Stimulated activated naive CD8-positive, alpha-beta T cell treated with anti-CD3 and anti-CD28 coated beads, Interleukin-15, Interleukin-2, amounts not matched to agents 100 ng/mL and 50 ng/mL, for 24 hours (primary cell): ENCODE measurements at regions not wholly inside any gene's neighbourhood (a gene's known extent, or its start where the extent isn't known, plus 50 kb on each side); places are given as distances from the start of the nearest gene placed in this dataset.

Source experiments
- H3K27ac Mint-ChIP-seq: one replicate; pipeline ENCODE4 v1.8.0; 2021; ENCODE audit warnings: mild to moderate bottlenecking, mixed read lengths
- H3K27me3 Mint-ChIP-seq: one replicate; pipeline ENCODE4 v1.8.0; 2021; ENCODE audit warnings: mixed read lengths
- H3K36me3 Mint-ChIP-seq: one replicate; pipeline ENCODE4 v1.8.0; 2021; ENCODE audit warnings: low read depth, mixed read lengths
- H3K4me1 Mint-ChIP-seq: one replicate; pipeline ENCODE4 v1.8.0; 2021; ENCODE audit warnings: low read depth, mixed read lengths
- H3K4me3 Mint-ChIP-seq: one replicate; pipeline ENCODE4 v1.8.0; 2021; ENCODE audit warnings: mild to moderate bottlenecking, mixed read lengths
- H3K9me3 Mint-ChIP-seq: one replicate; pipeline ENCODE4 v1.8.0; 2021; ENCODE audit warnings: mixed read lengths

DNA sequence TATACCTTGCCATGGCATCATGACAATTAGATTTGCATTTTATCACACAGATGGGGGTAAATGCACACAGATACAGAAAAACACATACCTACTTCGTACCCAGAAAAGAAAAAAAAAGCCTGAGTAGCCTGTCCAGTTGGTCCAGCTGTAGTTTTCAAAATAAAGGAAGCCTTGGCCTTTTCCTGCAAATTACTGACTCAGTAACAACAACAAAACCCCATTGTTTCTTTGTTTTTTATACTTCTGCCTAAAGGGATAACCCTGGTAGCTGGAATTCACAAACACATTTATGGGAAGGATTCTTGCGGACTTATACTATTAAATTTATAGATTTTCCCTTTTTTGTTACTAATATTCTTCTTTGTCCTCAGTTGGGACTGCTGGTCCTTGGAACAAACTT is 156.4 kb upstream of the PCDH10 start:
- Mint-ChIP-seq H3K4me1 (no peaks in the 10 kb centered on the region), H3K27ac (no peak overlapping the region), H3K36me3 (no peaks in the 10 kb centered on the region), H3K27me3 (no peaks in the 10 kb centered on the region), H3K9me3 (no peaks in the 10 kb centered on the region), H3K4me3 (no peak overlapping the region)

- H3K4me3 Mint-ChIP-seq: no peak overlapping the region
- H3K27ac Mint-ChIP-seq: no peak overlapping the region
- no peaks in the 10 kb centered on the region for H3K4me1 Mint-ChIP-seq
- no peaks in the 10 kb centered on the region for H3K27me3 Mint-ChIP-seq
- H3K9me3 Mint-ChIP-seq: no peaks in the 10 kb centered on the region
- no peaks in the 10 kb centered on the region for H3K36me3 Mint-ChIP-seq
Measured at GRCh38 chr4:132998585-132999230, 150.4 kb upstream of the PCDH10 start.

DNA sequence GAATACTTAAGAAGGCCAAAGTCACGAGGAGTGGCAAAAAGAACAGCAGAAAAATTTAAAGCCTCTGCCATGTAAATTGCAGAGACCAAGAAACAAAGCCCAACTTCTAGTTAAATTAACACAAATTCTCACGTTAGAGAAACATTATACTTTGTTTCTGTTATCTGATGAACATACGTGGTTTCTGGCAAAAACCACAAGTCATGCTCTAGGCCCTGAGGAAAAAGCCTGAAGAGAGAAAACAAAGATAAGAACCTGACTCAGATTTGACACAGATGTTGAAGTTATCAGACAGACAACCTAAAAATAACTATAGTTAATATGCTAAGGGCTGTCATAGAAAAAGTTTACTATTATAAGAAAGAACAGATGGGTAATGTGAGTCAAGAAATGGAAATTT is 149.1 kb upstream of the PCDH10 start:
- H3K4me3 Mint-ChIP-seq: no peak overlapping the region
- H3K27ac Mint-ChIP-seq: no peak overlapping the region
- no peaks in the 10 kb centered on the region for H3K9me3 Mint-ChIP-seq
- no peaks in the 10 kb centered on the region for H3K4me1 Mint-ChIP-seq
- H3K27me3 Mint-ChIP-seq: no peaks in the 10 kb centered on the region
- H3K36me3 Mint-ChIP-seq: no peaks in the 10 kb centered on the region

DNA sequence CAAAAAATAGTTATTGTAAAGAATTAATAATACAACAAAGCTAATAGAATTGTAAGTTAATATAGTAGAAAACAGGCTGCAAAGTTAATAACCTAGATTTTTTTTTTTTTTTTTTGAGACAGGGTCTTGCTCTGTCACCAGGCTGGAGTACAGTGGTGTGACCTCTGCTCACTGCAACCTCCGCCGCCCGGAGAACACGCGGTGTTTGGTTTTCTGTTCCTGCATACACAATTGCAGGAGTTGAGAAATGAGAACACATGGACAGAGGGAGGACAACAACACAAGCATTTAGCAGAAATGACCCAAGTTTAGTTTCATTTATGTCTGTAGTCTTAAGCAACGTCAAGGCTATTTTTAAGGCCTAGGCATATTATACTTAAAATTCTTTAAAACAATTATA is 145.9 kb upstream of the PCDH10 start:
- no peak overlapping the region for H3K4me3 Mint-ChIP-seq
- peaks cover 12% of the 10 kb centered on the region for H3K9me3 Mint-ChIP-seq
- H3K4me1 Mint-ChIP-seq: no peaks in the 10 kb centered on the region
- H3K36me3 Mint-ChIP-seq: no peaks in the 10 kb centered on the region
- no peak overlapping the region for H3K27ac Mint-ChIP-seq
- H3K27me3 Mint-ChIP-seq: no peaks in the 10 kb centered on the region

GRCh38 chr4:133014473-133015135 is 134.5 kb upstream of the PCDH10 start:
- Mint-ChIP-seq H3K27ac (no peak overlapping the region), H3K9me3 (peaks cover 4% of the 10 kb centered on the region), H3K4me1 (no peaks in the 10 kb centered on the region), H3K4me3 (no peak overlapping the region), H3K27me3 (no peaks in the 10 kb centered on the region), H3K36me3 (no peaks in the 10 kb centered on the region)

DNA sequence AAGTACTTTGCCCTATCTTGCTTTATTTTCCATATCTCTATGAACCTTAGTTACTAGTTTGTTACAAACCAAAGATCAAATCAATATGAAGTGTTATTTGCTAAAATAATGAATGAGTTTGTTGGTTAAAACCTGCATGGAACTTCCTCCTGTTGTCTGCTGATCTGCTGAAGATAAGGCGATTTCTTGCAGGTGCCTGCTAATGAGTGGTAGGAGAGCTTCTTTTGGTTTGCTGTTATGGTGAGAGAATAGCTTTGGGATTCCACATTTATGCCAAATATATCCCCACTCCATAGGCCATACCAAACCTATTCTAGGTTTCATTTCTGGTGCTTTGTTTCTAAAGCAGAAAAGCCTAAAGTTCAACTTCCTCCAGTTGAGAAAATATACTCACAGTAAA is 103.8 kb upstream of the PCDH10 start:
- H3K36me3 Mint-ChIP-seq: no peaks in the 10 kb centered on the region
- H3K9me3 Mint-ChIP-seq: peaks cover 13% of the 10 kb centered on the region
- H3K4me3 Mint-ChIP-seq: no peak overlapping the region
- H3K27ac Mint-ChIP-seq: no peak overlapping the region
- H3K27me3 Mint-ChIP-seq: no peaks in the 10 kb centered on the region
- H3K4me1 Mint-ChIP-seq: no peaks in the 10 kb centered on the region

DNA sequence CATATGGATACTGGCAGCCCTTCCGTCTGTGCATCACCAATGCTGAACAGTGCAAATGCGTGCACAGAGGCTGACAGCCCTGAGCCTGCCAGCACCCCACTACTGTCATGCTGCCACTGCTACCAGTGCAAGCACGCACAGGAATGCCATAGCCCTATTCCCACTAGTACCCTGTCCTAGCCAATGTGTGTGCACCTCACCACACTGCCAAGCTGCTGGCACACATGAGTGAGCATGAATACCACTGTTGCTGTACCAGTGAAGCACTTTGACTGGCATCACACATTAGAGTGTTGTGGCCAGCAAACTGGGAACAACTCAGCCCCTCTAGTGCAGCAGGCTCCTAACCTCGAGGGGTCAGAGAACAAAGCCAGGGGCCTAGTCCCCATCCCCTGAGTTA is 102.9 kb upstream of the PCDH10 start:
- Mint-ChIP-seq H3K9me3 (peaks cover 13% of the 10 kb centered on the region), H3K27ac (no peak overlapping the region), H3K4me3 (no peak overlapping the region), H3K4me1 (no peaks in the 10 kb centered on the region), H3K36me3 (no peaks in the 10 kb centered on the region), H3K27me3 (no peaks in the 10 kb centered on the region)

DNA sequence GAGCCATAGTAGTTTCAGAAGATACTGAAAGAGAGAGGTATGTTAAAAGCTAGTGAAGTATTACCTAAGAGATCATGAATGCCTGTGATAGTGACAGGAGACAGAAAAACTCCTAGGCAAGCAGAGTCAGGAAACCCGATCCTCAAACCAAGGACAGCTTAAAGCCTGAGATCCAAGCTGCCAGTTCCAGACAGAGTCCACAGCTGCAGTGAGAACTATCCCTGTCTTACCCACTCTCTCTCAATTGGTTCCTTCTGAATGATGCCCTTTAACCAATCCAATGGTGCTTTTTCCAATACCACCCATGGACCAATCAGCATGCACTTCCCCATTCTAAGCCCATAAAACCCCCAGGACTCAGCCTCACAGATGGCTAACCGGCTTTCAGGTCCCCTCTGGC is 90.4 kb upstream of the PCDH10 start:
- Mint-ChIP-seq H3K36me3 (no peaks in the 10 kb centered on the region), H3K27ac (no peak overlapping the region), H3K27me3 (no peaks in the 10 kb centered on the region), H3K9me3 (no peaks in the 10 kb centered on the region), H3K4me3 (no peak overlapping the region), H3K4me1 (no peaks in the 10 kb centered on the region)

DNA sequence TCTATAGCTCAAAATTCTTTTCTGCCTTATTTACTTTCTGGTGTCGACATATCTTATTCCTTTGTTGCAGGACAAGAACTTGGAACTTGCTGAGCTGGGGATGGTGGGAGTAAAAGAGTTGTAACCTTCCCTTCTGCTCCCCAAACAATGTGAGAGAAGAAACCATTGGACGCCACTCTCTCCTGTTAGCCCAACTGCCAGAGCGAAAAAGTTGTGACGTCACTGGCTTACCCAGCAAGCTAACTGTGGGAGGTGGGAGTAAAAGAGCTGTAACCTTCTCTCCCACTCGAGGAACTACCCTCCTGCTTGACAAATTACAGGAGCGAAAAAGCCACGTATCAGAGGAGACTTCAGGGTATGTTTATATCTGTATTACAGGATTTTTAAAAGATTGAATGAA is 90.0 kb upstream of the PCDH10 start:
- Mint-ChIP-seq H3K4me1 (no peaks in the 10 kb centered on the region), H3K27me3 (no peaks in the 10 kb centered on the region), H3K36me3 (no peaks in the 10 kb centered on the region), H3K27ac (no peak overlapping the region), H3K9me3 (no peaks in the 10 kb centered on the region), H3K4me3 (no peak overlapping the region)

GRCh38 chr4:133062851-133063250 is 86.2 kb upstream of the PCDH10 start:
- no peak overlapping the region for H3K4me3 Mint-ChIP-seq
- H3K27ac Mint-ChIP-seq: no peak overlapping the region
- H3K36me3 Mint-ChIP-seq: no peaks in the 10 kb centered on the region
- H3K27me3 Mint-ChIP-seq: no peaks in the 10 kb centered on the region
- peaks cover 1% of the 10 kb centered on the region for H3K9me3 Mint-ChIP-seq
- H3K4me1 Mint-ChIP-seq: no peaks in the 10 kb centered on the region

- Mint-ChIP-seq H3K4me3 (no peak overlapping the region), H3K9me3 (peaks cover 20% of the 10 kb centered on the region), H3K4me1 (no peaks in the 10 kb centered on the region), H3K27me3 (no peaks in the 10 kb centered on the region), H3K36me3 (no peaks in the 10 kb centered on the region), H3K27ac (no peak overlapping the region)
Measured at GRCh38 chr4:133068083-133068482, 81.0 kb upstream of the PCDH10 start.

DNA sequence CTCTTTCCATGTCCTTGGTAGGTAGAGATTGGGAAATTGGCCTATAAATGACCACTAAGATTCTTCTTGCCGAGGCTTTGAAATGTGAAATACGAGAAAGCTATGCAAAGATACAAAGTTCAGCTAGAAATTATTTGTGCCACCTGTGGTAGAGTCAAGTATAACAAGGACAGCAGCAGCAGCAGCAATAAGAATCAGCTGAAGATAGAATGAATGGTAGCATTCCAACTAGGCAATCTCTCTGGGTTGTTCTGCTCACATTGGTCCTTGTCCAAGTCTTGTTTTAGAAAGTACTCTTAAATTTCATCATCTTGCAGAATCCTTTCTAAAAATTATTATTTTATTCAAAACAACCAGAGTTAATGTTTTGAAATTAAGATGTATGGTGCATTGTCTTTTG is 67.8 kb upstream of the PCDH10 start:
- H3K9me3 Mint-ChIP-seq: peaks cover 8% of the 10 kb centered on the region
- H3K27me3 Mint-ChIP-seq: no peaks in the 10 kb centered on the region
- H3K4me3 Mint-ChIP-seq: no peak overlapping the region
- H3K27ac Mint-ChIP-seq: no peak overlapping the region
- no peaks in the 10 kb centered on the region for H3K36me3 Mint-ChIP-seq
- H3K4me1 Mint-ChIP-seq: no peaks in the 10 kb centered on the region

GRCh38 chr4:133084421-133084820 is 64.7 kb upstream of the PCDH10 start:
- Mint-ChIP-seq H3K36me3 (no peaks in the 10 kb centered on the region), H3K27me3 (no peaks in the 10 kb centered on the region), H3K9me3 (no peaks in the 10 kb centered on the region), H3K27ac (no peak overlapping the region), H3K4me1 (no peaks in the 10 kb centered on the region), H3K4me3 (no peak overlapping the region)

DNA sequence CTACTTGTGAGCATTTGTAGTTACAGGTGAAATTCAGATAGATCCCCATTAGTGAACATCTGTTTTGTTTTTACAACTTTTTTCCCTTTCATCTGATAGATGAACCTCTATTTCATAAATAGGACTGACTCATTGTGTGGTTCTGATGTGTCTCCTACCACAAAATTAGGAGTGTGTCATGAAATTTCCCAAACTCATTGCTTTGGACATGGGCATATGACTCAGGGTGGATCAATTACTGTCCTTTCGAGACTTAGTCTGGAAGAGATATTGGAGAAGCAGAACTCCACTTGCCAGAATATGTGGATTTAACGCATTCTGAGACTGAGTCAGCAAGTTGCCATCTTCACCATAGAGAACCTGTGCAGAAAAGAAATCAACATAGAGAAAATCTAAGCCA is 53.5 kb upstream of the PCDH10 start:
- Mint-ChIP-seq H3K27me3 (no peaks in the 10 kb centered on the region), H3K27ac (no peak overlapping the region), H3K36me3 (no peaks in the 10 kb centered on the region), H3K4me1 (no peaks in the 10 kb centered on the region), H3K4me3 (no peak overlapping the region), H3K9me3 (no peaks in the 10 kb centered on the region)

- Mint-ChIP-seq H3K4me1 (no peaks in the 10 kb centered on the region), H3K27me3 (no peaks in the 10 kb centered on the region), H3K4me3 (no peak overlapping the region), H3K36me3 (no peaks in the 10 kb centered on the region), H3K9me3 (no peaks in the 10 kb centered on the region), H3K27ac (no peak overlapping the region)
Measured at GRCh38 chr4:133096972-133097371, 52.1 kb upstream of the PCDH10 start.
